ENCODE measurements at regions not wholly inside any gene's neighbourhood (a gene's known extent, or its start where the extent isn't known, plus 50 kb on each side); places are given as distances from the start of the nearest gene placed in this dataset.

GRCh38 chr18:64993695-64994094 is 757.1 kb upstream of the CDH7 start:
- peak overlapping the region; percentile 40 for H2AFZ ChIP-seq
- H3K4me3 ChIP-seq (ENCODE audit: low read depth, low read length) = no peak overlapping the region
- H3K27ac ChIP-seq = no peak overlapping the region
- no peaks in the 10 kb centered on the region for H3K27me3 ChIP-seq (ENCODE audit: control insufficient read depth, insufficient read depth, low read length)
- H3K36me3 ChIP-seq (ENCODE audit: control insufficient read depth, insufficient read depth, low read length) = no peaks in the 10 kb centered on the region
- H3K9ac ChIP-seq = no peak overlapping the region
- no peaks in the 10 kb centered on the region for H3K9me3 ChIP-seq (ENCODE audit: control insufficient read depth, low read length)
- H3K4me2 ChIP-seq (ENCODE audit: low read length) = no peak overlapping the region
- H3K79me2 ChIP-seq = no peaks in the 10 kb centered on the region
- H3K4me1 ChIP-seq = no peaks in the 10 kb centered on the region
- TF ChIP-seq CTCF (IDR thresholded peaks at IDR 0.05) = no peak

GRCh38 chr18:64992654-64993053 is 758.2 kb upstream of the CDH7 start:
- H3K27ac ChIP-seq = no peak overlapping the region
- H2AFZ ChIP-seq = no peak overlapping the region
- TF ChIP-seq CTCF (IDR thresholded peaks at IDR 0.05) = no peak
- no peaks in the 10 kb centered on the region for H3K27me3 ChIP-seq (ENCODE audit: control insufficient read depth, insufficient read depth, low read length)
- no peaks in the 10 kb centered on the region for H3K36me3 ChIP-seq (ENCODE audit: control insufficient read depth, insufficient read depth, low read length)
- H3K9ac ChIP-seq = no peak overlapping the region
- no peaks in the 10 kb centered on the region for H3K4me1 ChIP-seq
- no peaks in the 10 kb centered on the region for H3K79me2 ChIP-seq
- no peak overlapping the region for H3K4me3 ChIP-seq (ENCODE audit: low read depth, low read length)
- H3K9me3 ChIP-seq (ENCODE audit: control insufficient read depth, low read length) = no peaks in the 10 kb centered on the region
- no peak overlapping the region for H3K4me2 ChIP-seq (ENCODE audit: low read length)

GRCh38 chr18:64991102-64991501 is 759.7 kb upstream of the CDH7 start:
- Histone ChIP-seq H3K4me1 (no peaks in the 10 kb centered on the region), H3K9ac (no peak overlapping the region), H3K9me3 (ENCODE audit: control insufficient read depth, low read length) (no peaks in the 10 kb centered on the region), H3K36me3 (ENCODE audit: control insufficient read depth, insufficient read depth, low read length) (no peaks in the 10 kb centered on the region), H3K27ac (no peak overlapping the region), H3K79me2 (no peaks in the 10 kb centered on the region), H3K27me3 (ENCODE audit: control insufficient read depth, insufficient read depth, low read length) (no peaks in the 10 kb centered on the region), H2AFZ (no peak overlapping the region), H3K4me2 (ENCODE audit: low read length) (no peak overlapping the region), H3K4me3 (ENCODE audit: low read depth, low read length) (no peak overlapping the region)
- TF ChIP-seq CTCF (IDR thresholded peaks at IDR 0.05) = no peak

- H3K4me1 ChIP-seq = no peaks in the 10 kb centered on the region
- H3K9me3 ChIP-seq (ENCODE audit: control insufficient read depth, low read length) = no peaks in the 10 kb centered on the region
- TF ChIP-seq CTCF (IDR thresholded peaks at IDR 0.05) = no peak
- H3K9ac ChIP-seq = no peak overlapping the region
- no peaks in the 10 kb centered on the region for H3K27me3 ChIP-seq (ENCODE audit: control insufficient read depth, insufficient read depth, low read length)
- H3K27ac ChIP-seq = no peak overlapping the region
- no peaks in the 10 kb centered on the region for H3K79me2 ChIP-seq
- H3K4me2 ChIP-seq (ENCODE audit: low read length) = no peak overlapping the region
- no peak overlapping the region for H2AFZ ChIP-seq
- H3K36me3 ChIP-seq (ENCODE audit: control insufficient read depth, insufficient read depth, low read length) = no peaks in the 10 kb centered on the region
- no peak overlapping the region for H3K4me3 ChIP-seq (ENCODE audit: low read depth, low read length)
Measured at GRCh38 chr18:64986906-64987495, 763.8 kb upstream of the CDH7 start.

- H3K4me1 ChIP-seq = no peaks in the 10 kb centered on the region
- no peak overlapping the region for H3K9ac ChIP-seq
- H3K27ac ChIP-seq = no peak overlapping the region
Measured at GRCh38 chr18:64983497-64984238, 767.1 kb upstream of the CDH7 start.

More at GRCh38 chr18:64983497-64984238, 767.1 kb upstream of the CDH7 start:
- no peaks in the 10 kb centered on the region for H3K9me3 ChIP-seq (ENCODE audit: control insufficient read depth, low read length)
- no peak overlapping the region for H3K4me2 ChIP-seq (ENCODE audit: low read length)
- no peaks in the 10 kb centered on the region for H3K27me3 ChIP-seq (ENCODE audit: control insufficient read depth, insufficient read depth, low read length)
- H3K79me2 ChIP-seq = no peaks in the 10 kb centered on the region
- no peak overlapping the region for H3K4me3 ChIP-seq (ENCODE audit: low read depth, low read length)
- no peaks in the 10 kb centered on the region for H3K36me3 ChIP-seq (ENCODE audit: control insufficient read depth, insufficient read depth, low read length)
- H2AFZ ChIP-seq = no peak overlapping the region
- no peak for TF ChIP-seq CTCF (IDR thresholded peaks at IDR 0.05)
